H9 (cell line): ENCODE measurements at regions not wholly inside any gene's neighbourhood (a gene's known extent, or its start where the extent isn't known, plus 50 kb on each side); places are given as distances from the start of the nearest gene placed in this dataset.

ENCODE experiments used
- DNase-seq: peaks from one replicate; pipeline ENCODE4 v3.0.0-alpha.2; 2017
- H2AFZ ChIP-seq: one replicate; pipeline ENCODE4 v1.6.1; 2013; ENCODE audit warnings: mild to moderate bottlenecking, low read length, control low read depth, moderate library complexity
- H2AK5ac ChIP-seq: 2 replicates; pipeline ENCODE4 v1.6.1; 2013; ENCODE audit warnings: low read length, control low read depth, mixed read lengths; ENCODE audit not compliant: insufficient read length
- H2BK120ac ChIP-seq: one replicate; pipeline ENCODE4 v1.6.1; 2013; ENCODE audit warnings: low read depth, mild to moderate bottlenecking, low read length, control low read depth, inconsistent platforms; ENCODE audit not compliant: poor library complexity, severe bottlenecking
- H2BK12ac ChIP-seq: 2 replicates; pipeline ENCODE4 v1.6.1; 2013; ENCODE audit warnings: low read length, control low read depth, mixed read lengths, low read depth; ENCODE audit not compliant: insufficient read length
- H2BK15ac ChIP-seq: 2 replicates; pipeline ENCODE4 v1.6.1; 2013; ENCODE audit warnings: low read depth, low read length, control low read depth
- H2BK20ac ChIP-seq: one replicate; pipeline ENCODE4 v1.6.1; 2013; ENCODE audit warnings: low read depth, mild to moderate bottlenecking, low read length, control low read depth, inconsistent platforms; ENCODE audit not compliant: poor library complexity, severe bottlenecking
- H2BK5ac ChIP-seq: 2 replicates; pipeline ENCODE4 v1.6.1; 2013; ENCODE audit warnings: low read length, control low read depth, mixed read lengths; ENCODE audit not compliant: insufficient read length
- H3K14ac ChIP-seq: 2 replicates; pipeline ENCODE4 v1.6.1; 2013; ENCODE audit warnings: low read length, control low read depth; ENCODE audit not compliant: insufficient read depth
- H3K18ac ChIP-seq: 2 replicates; pipeline ENCODE4 v1.6.1; 2013; ENCODE audit warnings: low read depth, mild to moderate bottlenecking, mixed read lengths, low read length, control low read depth; ENCODE audit not compliant: insufficient read length
- H3K23ac ChIP-seq: 2 replicates; pipeline ENCODE4 v1.6.1; 2013; ENCODE audit warnings: low read length, control low read depth, mixed read lengths, low read depth; ENCODE audit not compliant: insufficient read length
- H3K23me2 ChIP-seq: 2 replicates; pipeline ENCODE4 v1.6.1; 2013; ENCODE audit warnings: low read depth, mild to moderate bottlenecking, mixed read lengths, low read length, control low read depth; ENCODE audit not compliant: insufficient read length, poor library complexity, severe bottlenecking
- H3K27ac ChIP-seq: 2 replicates; pipeline ENCODE4 v1.5.1; 2013; ENCODE audit warnings: low read length, control low read depth, mixed read lengths, low read depth; ENCODE audit not compliant: insufficient read length
- H3K27me3 ChIP-seq: 2 replicates; pipeline ENCODE4 v1.6.1; 2013; ENCODE audit warnings: low read length, control low read depth, inconsistent platforms; ENCODE audit not compliant: insufficient read depth
- H3K4ac ChIP-seq: 2 replicates; pipeline ENCODE4 v1.6.1; 2013; ENCODE audit warnings: low read depth, mild to moderate bottlenecking, control low read depth, inconsistent platforms, low read length, moderate library complexity
- H3K4me1 ChIP-seq: 2 replicates; pipeline ENCODE4 v1.6.1; 2013; ENCODE audit warnings: low read length, control low read depth, inconsistent platforms; ENCODE audit not compliant: insufficient read depth
- H3K4me2 ChIP-seq: 2 replicates; pipeline ENCODE4 v1.6.1; 2013; ENCODE audit warnings: low read length, control low read depth, mixed read lengths; ENCODE audit not compliant: insufficient read length, insufficient read depth
- H3K56ac ChIP-seq: 2 replicates; pipeline ENCODE4 v1.6.1; 2013; ENCODE audit warnings: low read depth, mild to moderate bottlenecking, mixed read lengths, low read length, control low read depth; ENCODE audit not compliant: insufficient read length
- H3K79me1 ChIP-seq: 2 replicates; pipeline ENCODE4 v1.6.1; 2013; ENCODE audit warnings: low read depth, mild to moderate bottlenecking, moderate library complexity, low read length, control low read depth, inconsistent platforms; ENCODE audit not compliant: insufficient read depth, poor library complexity, severe bottlenecking
- H3K79me2 ChIP-seq: 2 replicates; pipeline ENCODE4 v1.6.1; 2013; ENCODE audit warnings: low read length, control low read depth, inconsistent platforms; ENCODE audit not compliant: insufficient read depth
- H3K9ac ChIP-seq: 2 replicates; pipeline ENCODE4 v1.6.1; 2013; ENCODE audit warnings: low read length, control low read depth, mixed read lengths; ENCODE audit not compliant: insufficient read length; ENCODE audit errors: extremely low read depth
- H3K9me3 ChIP-seq: one replicate; pipeline ENCODE4 v1.6.1; 2013; ENCODE audit warnings: low read depth, low read length, inconsistent platforms; ENCODE audit not compliant: control insufficient read depth
- H3T11ph ChIP-seq: one replicate; pipeline ENCODE4 v1.6.1; 2013; ENCODE audit warnings: mild to moderate bottlenecking, low read length, control low read depth, inconsistent platforms
- H4K20me1 ChIP-seq: one replicate; pipeline ENCODE4 v1.6.1; 2013; ENCODE audit not compliant: control insufficient read depth, insufficient read length, insufficient read depth
- H4K5ac ChIP-seq: 2 replicates; pipeline ENCODE4 v1.6.1; 2013; ENCODE audit warnings: low read depth, mild to moderate bottlenecking, mixed read lengths, low read length, control low read depth; ENCODE audit not compliant: insufficient read length
- H4K8ac ChIP-seq: replicated peaks from 2 replicates; pipeline ENCODE4 v1.6.1; 2013; ENCODE audit warnings: low read length, control low read depth, mixed read lengths, low read depth; ENCODE audit not compliant: insufficient read length
- H4K91ac ChIP-seq: 2 replicates; pipeline ENCODE4 v1.6.1; 2013; ENCODE audit warnings: low read depth, mild to moderate bottlenecking, moderate library complexity, mixed read lengths, low read length, control low read depth; ENCODE audit not compliant: insufficient read length
- H3K27ac Mint-ChIP-seq, 3 experiments: 2 replicates in 2 of 3; 3 replicates in 1 of 3; pipeline ENCODE4 v1.8.0; 2020 to 2021; ENCODE audit warnings: mixed read lengths in 3 of 3, mild to moderate bottlenecking in 1 of 3, moderate library complexity in 1 of 3
- H3K27me3 Mint-ChIP-seq: 2 replicates; pipeline ENCODE4 v1.8.0; 2021; ENCODE audit warnings: low read depth, mild to moderate bottlenecking, moderate library complexity, mixed read lengths
- H3K36me3 Mint-ChIP-seq, 3 experiments: 2 replicates in 2 of 3; 3 replicates in 1 of 3; pipeline ENCODE4 v1.8.0; 2020 to 2021; ENCODE audit warnings: low read depth in 3 of 3, mixed read lengths in 3 of 3; ENCODE audit not compliant: insufficient read depth in 1 of 3
- H3K4me1 Mint-ChIP-seq, 2 experiments: 2 replicates each; pipeline ENCODE4 v1.8.0; 2020; ENCODE audit warnings: mixed read lengths in 2 of 2
- H3K4me3 Mint-ChIP-seq, 2 experiments: 2 replicates in 1 of 2; 3 replicates in 1 of 2; pipeline ENCODE4 v1.8.0; 2020 to 2021; ENCODE audit warnings: mild to moderate bottlenecking in 2 of 2, mixed read lengths in 2 of 2, moderate library complexity in 1 of 2
- H3K9me3 Mint-ChIP-seq, 2 experiments: 2 replicates in 1 of 2; 3 replicates in 1 of 2; pipeline ENCODE4 v1.8.0; 2020; ENCODE audit warnings: mild to moderate bottlenecking in 2 of 2, mixed read lengths in 2 of 2, moderate library complexity in 1 of 2
- CTCF ChIP-seq: fragments of 200-600 bp; sonication (generic); conservative IDR thresholded peaks from 3 replicates; pipeline ENCODE4 v1.8.0; 2021; ENCODE audit warnings: antibody characterized with exemption, mild to moderate bottlenecking
- WGBS: extraction: QIAGEN DNeasy Blood & Tissue Kit; methylation state at CpG from one replicate; pipeline ENCODE4 v1.1.7; 2013; ENCODE audit warnings: missing lambda C conversion rate, low lambda C conversion rate, mixed read lengths; ENCODE audit not compliant: insufficient read length; ENCODE audit errors: extremely low coverage; 5-methylcytosine and 5-hydroxymethylcytosine counted together

- Histone ChIP-seq H3K79me1 (no peaks in the 10 kb centered on the region), H2BK15ac (no peak overlapping the region), H4K91ac (no peak overlapping the region), H4K8ac (no peak overlapping the region), H3K4ac (no peak overlapping the region), H2AK5ac (no peak overlapping the region), H3T11ph (no peak overlapping the region), H3K18ac (no peak overlapping the region), H3K79me2 (no peaks in the 10 kb centered on the region), H2BK5ac (no peak overlapping the region), H3K23me2 (no peaks in the 10 kb centered on the region), H3K4me2 (no peak overlapping the region), H2BK20ac (no peak overlapping the region), H3K23ac (no peak overlapping the region), H3K9me3 (no peaks in the 10 kb centered on the region), H3K56ac (no peak overlapping the region), H3K14ac (no peak overlapping the region), H2BK12ac (no peak overlapping the region), H3K27ac (no peak overlapping the region), H2BK120ac (no peak overlapping the region), H3K27me3 (no peaks in the 10 kb centered on the region), H3K9ac (no peak overlapping the region), H2AFZ (no peak overlapping the region), H3K4me1 (peaks cover 4% of the 10 kb centered on the region; the same call in 1 of the 2 replicates), H4K20me1 (no peaks in the 10 kb centered on the region), H4K5ac (no peak overlapping the region)
- H3K9me3 Mint-ChIP-seq = no peaks in the 10 kb centered on the region
- DNase-seq = no peak
- no CpG with 5 or more reads among the region's 5 CpGs for WGBS
- peaks cover 13 to 15% of the 10 kb centered on the region in 2 experiments for H3K4me1 Mint-ChIP-seq
- no peaks in the 10 kb centered on the region for H3K27me3 Mint-ChIP-seq
- no peak overlapping the region for H3K27ac Mint-ChIP-seq
- TF ChIP-seq CTCF = no peak
- H3K4me3 Mint-ChIP-seq = no peak overlapping the region
- H3K36me3 Mint-ChIP-seq = no peaks in the 10 kb centered on the region
These were observed 224.3 kb upstream of the SOX2 start for GRCh38 chr3:181487236-181487978.
